ENCODE measurements at regions not wholly inside any gene's neighbourhood (a gene's known extent, or its start where the extent isn't known, plus 50 kb on each side); places are given as distances from the start of the nearest gene placed in this dataset.

DNA sequence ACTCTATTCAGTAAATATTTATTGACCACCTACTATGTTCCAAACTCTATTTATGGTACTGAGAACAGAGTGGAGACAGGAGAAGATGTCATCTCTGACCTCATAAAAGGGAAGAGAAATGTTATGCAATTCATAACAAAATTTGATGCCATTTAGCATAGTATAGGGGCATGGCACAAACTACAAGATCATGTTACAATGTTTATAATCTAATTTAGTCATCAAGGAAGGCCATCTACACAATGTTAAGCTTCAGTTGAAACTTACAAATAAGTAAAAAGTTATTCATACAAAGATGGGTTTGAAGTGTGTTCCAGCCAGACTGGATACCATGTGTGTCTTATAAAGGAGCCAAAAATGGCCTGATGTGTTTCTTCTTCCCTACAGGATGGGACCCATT, 146.8 kb upstream of the CHRM3 start:
- BruUV-seq (replicated peaks) = no TSS peak
- no peak for TF ChIP-seq JUN (IDR thresholded peaks at IDR 0.05; ENCODE audit: borderline replicate concordance, insufficient read depth, insufficient read length, low read depth)
- TF ChIP-seq POLR2A (IDR thresholded peaks at IDR 0.05; ENCODE audit: low read depth, low read length) = no peak
- TF ChIP-seq, protein P1, sequence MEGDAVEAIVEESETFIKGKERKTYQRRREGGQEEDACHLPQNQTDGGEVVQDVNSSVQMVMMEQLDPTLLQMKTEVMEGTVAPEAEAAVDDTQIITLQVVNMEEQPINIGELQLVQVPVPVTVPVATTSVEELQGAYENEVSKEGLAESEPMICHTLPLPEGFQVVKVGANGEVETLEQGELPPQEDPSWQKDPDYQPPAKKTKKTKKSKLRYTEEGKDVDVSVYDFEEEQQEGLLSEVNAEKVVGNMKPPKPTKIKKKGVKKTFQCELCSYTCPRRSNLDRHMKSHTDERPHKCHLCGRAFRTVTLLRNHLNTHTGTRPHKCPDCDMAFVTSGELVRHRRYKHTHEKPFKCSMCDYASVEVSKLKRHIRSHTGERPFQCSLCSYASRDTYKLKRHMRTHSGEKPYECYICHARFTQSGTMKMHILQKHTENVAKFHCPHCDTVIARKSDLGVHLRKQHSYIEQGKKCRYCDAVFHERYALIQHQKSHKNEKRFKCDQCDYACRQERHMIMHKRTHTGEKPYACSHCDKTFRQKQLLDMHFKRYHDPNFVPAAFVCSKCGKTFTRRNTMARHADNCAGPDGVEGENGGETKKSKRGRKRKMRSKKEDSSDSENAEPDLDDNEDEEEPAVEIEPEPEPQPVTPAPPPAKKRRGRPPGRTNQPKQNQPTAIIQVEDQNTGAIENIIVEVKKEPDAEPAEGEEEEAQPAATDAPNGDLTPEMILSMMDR (IDR thresholded peaks at IDR 0.05; ENCODE audit: extremely low read depth in 1 of 2, insufficient read depth in 1 of 2, low read depth in 1 of 2, low read length in 2 of 2) = no peak
- TF ChIP-seq MYC (IDR thresholded peaks at IDR 0.05; ENCODE audit: low read depth, low read length) = no peak
- TF ChIP-seq, protein P2, sequence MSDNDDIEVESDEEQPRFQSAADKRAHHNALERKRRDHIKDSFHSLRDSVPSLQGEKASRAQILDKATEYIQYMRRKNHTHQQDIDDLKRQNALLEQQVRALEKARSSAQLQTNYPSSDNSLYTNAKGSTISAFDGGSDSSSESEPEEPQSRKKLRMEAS (IDR thresholded peaks at IDR 0.05; ENCODE audit: insufficient read depth, insufficient read length) = no peak
- no peak for TF ChIP-seq EZH2 (IDR thresholded peaks at IDR 0.05; ENCODE audit: borderline replicate concordance, low read depth, low read length, severe bottlenecking)
- TF ChIP-seq POLR2AphosphoS5 (IDR thresholded peaks at IDR 0.05; ENCODE audit: insufficient read depth, low read depth, low read length) = no peak
- TF ChIP-seq FOS (IDR thresholded peaks at IDR 0.05; ENCODE audit: borderline replicate concordance, insufficient read depth, low read length) = no peak
- no peak for TF ChIP-seq GATA2 (IDR thresholded peaks at IDR 0.05; ENCODE audit: insufficient read depth, insufficient read length, low read depth, low read length)
- no peaks in the 10 kb centered on the region for H3K9me1 ChIP-seq (replicated peaks; ENCODE audit: control insufficient read depth, extremely low read depth, insufficient read depth, low read length)
- H3K27me3 ChIP-seq (ENCODE audit: control insufficient read depth in 2 of 2, insufficient read depth in 2 of 2, low read length in 2 of 2) = no peaks in the 10 kb centered on the region
- intact Hi-C loops (cut with micrococcal nuclease) (no loop called here), dilution Hi-C loops (cut with MboI; ENCODE audit: extremely low pct_ligation_motif_present, low sequenced_read_pairs) (no loop called here)
- no peak overlapping the region for H3K4me2 ChIP-seq (ENCODE audit: insufficient read depth, low read length)
- DNase-seq (ENCODE audit: low read depth, low spot score) = no peak
- peaks cover 7% of the 10 kb centered on the region for H3K9me3 ChIP-seq (replicated peaks; ENCODE audit: control insufficient read depth, insufficient read depth, low read length)
- FAIRE-seq = no peak
- POLR2A ChIA-PET = no interaction called here
- CTCF ChIA-PET = no interaction called here
- no peak overlapping the region for H2AFZ ChIP-seq (ENCODE audit: low read depth, low read length)
- H3K27ac ChIP-seq (ENCODE audit: insufficient read depth, low read depth, low read length) = no peak overlapping the region
- H3K79me2 ChIP-seq (ENCODE audit: control insufficient read depth, insufficient read depth, low read length) = no peaks in the 10 kb centered on the region
- H3K9ac ChIP-seq (replicated peaks; ENCODE audit: extremely low read depth, insufficient read depth, low read length) = no peak overlapping the region
- H4K20me1 ChIP-seq (replicated peaks; ENCODE audit: control insufficient read depth, extremely low read depth, insufficient read depth, low read length) = no peaks in the 10 kb centered on the region
- no peak overlapping the region for H3K4me3 ChIP-seq (replicated peaks in 1 of 3; ENCODE audit: insufficient read depth in 1 of 3, low read depth in 1 of 3, low read length in 3 of 3)
- no peaks in the 10 kb centered on the region for H3K36me3 ChIP-seq (ENCODE audit: control insufficient read depth in 2 of 2, extremely low read depth in 1 of 2, insufficient read depth in 2 of 2, low read length in 2 of 2)
- H3K4me1 ChIP-seq (ENCODE audit: control insufficient read depth, extremely low read depth, insufficient read depth, low read length) = no peaks in the 10 kb centered on the region

All from endothelial cell of umbilical vein (primary cell).